ENCODE measurements at regions not wholly inside any gene's neighbourhood (a gene's known extent, or its start where the extent isn't known, plus 50 kb on each side); places are given as distances from the start of the nearest gene placed in this dataset.

DNA sequence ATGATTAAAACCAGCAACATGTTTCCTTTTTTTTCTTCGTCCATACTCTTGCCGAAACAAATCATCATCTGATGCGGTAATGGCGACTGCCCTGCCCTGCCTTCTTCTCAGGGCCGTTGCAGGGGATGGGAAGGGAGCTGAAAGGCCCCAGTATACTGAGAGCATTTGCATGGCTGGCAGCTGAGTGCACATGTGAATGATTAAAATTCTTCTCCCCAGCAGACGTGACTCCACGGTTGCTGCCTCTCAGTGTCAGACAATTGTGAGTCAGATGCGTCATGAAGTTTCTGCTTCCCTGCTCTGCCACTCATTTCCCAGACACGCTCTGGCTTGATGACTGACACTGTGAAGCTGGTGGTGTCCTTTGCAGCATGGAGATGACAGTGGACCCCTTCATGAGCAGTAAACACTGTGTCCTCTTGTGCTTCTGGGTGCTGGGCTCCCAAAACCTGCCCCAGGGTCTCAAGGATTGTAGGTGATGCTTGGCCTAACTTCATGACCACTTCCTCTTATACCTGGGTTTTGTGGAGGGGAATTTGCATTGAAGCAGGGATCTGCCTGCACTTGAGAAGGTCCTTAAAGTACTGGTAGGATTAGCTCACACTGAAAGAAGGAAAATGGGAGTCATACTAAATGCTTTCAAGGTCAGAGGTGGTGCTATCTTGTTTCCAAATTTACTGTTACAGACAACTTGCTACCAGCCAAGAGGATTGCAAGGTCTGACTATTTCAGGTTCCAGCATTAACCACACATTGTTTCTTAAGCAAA is 222.5 kb upstream of the COPS8 start:
- peak; percentile 77 for DNase-seq (ENCODE audit: low read depth)
- in situ Hi-C loops (cut with HindIII; ENCODE audit: low pct_unique_long_range_greater_than_20kb, low sequenced_read_pairs): no loop called here

DNA sequence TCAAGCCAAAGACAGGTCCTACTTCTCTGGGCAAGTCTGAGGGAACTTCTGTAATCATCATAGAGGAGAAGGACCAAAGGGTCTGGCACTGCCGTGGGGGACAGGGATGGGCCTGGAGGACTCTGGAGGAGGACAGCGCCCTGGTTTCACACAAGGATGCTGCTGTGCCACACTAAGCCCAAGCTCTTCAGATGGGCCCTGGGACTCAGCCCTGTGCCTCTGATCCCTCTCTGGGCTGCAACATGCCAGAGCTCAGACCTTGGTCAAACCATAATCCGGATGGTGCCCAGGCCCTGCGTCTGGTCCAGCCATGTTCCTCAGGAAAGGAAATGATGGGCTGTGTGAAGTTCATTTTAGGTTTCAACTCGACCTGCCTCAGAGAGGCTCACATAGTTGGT is 222.0 kb upstream of the COPS8 start:
- in situ Hi-C loops (cut with HindIII; ENCODE audit: low pct_unique_long_range_greater_than_20kb, low sequenced_read_pairs): no loop called here
- no peak for DNase-seq (ENCODE audit: low read depth)

DNA sequence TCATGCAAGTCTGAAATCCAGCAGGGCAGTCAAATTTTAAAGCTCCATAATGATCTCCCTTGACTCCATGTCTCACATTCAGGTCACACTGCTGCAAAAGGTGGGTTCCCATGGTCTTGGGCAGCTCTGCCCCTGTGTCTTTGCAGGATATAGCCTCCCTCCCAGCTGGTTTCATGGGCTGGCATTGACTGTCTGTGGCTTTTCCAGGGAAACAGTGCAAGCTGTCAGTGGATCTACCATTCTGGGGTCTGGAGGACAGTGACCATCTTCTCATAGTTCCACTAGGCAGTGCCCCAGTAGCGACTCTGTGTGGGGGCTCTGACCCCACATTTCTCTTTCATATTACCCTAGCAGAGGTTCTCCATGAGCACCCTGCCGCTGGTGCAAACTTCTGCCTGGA is 220.6 kb upstream of the COPS8 start:
- DNase-seq (ENCODE audit: low read depth): no peak
- in situ Hi-C loops (cut with HindIII; ENCODE audit: low pct_unique_long_range_greater_than_20kb, low sequenced_read_pairs): no loop called here

DNA sequence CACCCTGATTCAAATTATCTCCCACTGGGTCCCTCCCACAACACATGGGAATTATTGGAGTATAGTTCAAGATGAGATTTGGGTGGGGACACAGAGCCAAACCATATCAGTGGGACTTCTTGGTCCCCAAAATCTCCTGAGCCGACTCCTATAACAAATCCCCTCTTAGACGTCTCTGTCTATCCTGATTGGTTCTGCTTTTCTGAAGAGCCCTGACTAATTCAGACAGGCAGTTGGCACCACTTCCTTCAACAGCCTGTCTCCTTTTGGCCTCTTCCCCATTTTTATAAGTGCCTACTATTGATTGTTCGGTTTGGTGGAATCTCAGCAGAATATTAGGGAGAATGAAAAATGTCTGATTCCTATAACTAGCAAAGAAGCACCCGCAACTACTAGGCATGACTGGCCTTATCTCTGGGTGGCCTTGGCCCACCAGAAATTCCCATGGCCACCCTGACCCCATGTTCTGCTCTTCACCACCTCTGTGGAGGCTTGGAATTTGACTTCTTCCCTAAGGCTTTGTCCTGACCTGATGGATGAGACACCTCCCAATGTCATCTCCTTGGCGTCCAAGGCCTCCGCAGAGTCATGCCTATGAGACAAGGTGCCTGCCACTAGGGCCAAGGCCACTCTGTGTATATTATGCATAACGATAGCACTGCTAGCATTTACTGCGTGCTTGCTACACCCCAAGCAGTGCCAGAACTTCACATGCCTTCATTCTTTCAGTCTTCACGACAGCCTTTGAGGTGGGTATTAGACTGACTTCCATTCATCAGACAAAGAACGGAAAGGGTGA is 218.9 kb upstream of the COPS8 start:
- in situ Hi-C loops (cut with HindIII; ENCODE audit: low pct_unique_long_range_greater_than_20kb, low sequenced_read_pairs): no loop called here

DNA sequence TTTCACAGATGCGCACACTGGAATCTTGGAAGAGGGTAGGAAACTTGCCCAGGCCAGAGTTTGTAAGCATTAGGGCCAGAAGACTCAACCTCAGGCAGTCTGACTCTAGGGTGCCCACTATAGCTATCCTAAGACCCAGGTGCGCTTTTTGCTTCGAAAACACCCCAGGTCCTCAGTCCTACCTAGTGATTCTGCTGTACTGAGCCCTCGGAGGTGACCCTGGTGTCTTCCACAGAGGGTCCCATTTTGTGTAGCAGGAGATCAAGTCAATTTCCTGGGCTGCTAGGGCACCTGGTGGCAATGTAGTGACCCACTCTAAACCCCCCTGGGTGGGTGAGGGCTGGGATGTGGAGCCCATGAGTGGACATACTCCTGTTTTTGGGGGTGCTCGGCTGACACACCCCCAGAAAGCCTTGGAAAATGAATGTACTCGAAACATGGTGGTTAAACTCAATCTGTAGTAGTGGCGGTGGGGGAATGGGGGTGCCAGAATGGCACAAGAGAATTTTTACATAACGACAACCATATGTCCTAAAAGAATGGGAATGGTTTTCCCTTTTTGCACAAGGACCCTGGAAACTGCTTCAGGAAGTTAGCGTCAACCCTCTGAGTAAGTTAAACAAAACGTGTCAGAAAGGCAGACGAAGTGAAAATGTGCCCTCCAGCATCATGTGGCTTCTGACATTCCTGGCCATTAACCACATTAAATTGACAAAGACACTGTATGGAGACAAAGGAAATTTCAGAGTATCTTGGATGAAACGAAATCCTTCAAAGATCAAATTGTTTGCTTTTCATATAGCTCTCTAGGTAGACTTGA is 218.0 kb upstream of the COPS8 start:
- DNase-seq (ENCODE audit: low read depth): no peak
- in situ Hi-C loops (cut with HindIII; ENCODE audit: low pct_unique_long_range_greater_than_20kb, low sequenced_read_pairs): no loop called here

More for the DNA sequence above, 218.9 kb upstream of the COPS8 start:
- DNase-seq (ENCODE audit: low read depth): no peak

DNA sequence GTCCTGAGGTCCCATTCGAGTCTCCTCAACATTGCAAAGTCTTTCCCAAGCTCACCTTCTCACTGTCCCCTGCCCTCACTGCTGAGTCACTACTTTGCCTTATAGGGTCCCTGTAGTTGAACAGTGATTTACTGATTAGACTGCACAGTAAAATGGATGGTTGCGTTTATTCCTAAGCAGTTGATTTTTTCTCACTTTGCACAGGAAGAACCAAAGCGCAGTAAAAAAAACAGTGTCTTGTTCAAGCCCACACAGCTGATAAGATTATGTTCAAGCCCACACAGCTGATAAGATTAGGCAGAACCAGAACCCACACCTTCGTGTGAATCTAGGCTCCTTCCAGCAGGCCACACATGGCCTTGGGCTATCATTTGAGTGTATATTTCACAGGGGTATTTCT is 215.3 kb upstream of the COPS8 start:
- in situ Hi-C loops (cut with HindIII; ENCODE audit: low pct_unique_long_range_greater_than_20kb, low sequenced_read_pairs): no loop called here

DNA sequence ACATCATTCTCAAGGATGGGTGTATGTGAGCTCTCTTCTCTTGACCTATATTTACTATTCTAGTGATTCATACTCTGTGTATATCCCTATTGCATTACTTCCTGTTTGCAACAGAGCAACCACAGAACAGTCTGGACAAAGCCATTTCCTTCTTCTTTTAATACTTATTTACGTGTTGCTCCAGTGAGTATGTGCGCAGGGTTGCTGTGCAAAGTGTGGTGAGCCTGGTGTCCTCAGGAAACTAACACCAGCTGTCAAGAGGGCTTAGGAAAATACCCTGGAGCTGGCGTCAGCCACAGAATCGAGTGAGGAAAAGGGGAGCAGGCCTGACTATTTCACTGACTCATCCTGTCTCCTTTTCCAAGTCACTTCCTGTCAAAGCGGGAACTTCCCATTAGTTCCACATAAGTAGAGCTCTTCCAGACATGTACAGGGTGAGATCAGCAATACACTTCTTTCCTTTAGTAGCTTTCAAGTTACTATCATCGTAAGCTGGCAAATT is 214.1 kb upstream of the COPS8 start:
- in situ Hi-C loops (cut with HindIII; ENCODE audit: low pct_unique_long_range_greater_than_20kb, low sequenced_read_pairs): no loop called here
- peak; percentile 28 for DNase-seq (ENCODE audit: low read depth)

More for the DNA sequence above, 215.3 kb upstream of the COPS8 start:
- no peak for DNase-seq (ENCODE audit: low read depth)

DNA sequence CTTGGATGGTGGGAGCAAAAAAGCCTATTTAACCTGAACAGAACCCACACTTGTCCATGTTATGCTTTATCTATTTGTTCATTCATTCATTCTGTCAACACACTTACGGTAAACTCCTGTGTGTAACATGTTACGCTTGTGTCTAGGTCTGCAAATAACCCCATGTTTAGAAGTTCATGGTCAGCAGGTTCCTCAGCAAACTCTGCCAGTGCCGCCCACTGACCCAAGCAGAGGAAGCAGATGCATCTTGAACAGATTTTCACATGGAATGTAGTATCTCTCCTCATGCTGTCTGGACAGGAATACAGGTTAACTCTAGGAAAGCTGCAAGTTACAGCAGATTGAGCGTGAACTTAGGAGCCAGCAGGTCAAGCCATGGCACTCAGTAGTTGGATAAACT is 213.7 kb upstream of the COPS8 start:
- DNase-seq (ENCODE audit: low read depth): no peak
- in situ Hi-C loops (cut with HindIII; ENCODE audit: low pct_unique_long_range_greater_than_20kb, low sequenced_read_pairs): no loop called here

DNA sequence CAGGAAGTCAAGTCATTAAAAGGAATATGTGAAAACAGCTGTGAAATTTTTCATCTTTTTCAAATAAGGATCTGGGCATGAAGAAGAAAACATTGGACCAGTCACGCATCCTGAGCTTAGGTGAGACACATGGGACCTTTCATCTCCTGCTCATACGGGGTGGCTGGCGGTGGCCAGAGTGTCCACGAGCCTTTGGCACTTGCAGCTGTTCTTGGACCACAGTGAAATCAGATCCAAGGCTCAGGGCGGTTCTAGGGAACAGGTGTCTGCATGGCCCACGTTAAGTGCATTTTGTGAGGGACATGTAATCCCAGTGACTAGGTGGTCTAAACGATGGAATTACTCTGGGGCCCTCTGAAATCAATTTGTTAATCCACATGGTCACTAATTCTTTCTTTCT is 212.7 kb upstream of the COPS8 start:
- DNase-seq (ENCODE audit: low read depth): no peak
- in situ Hi-C loops (cut with HindIII; ENCODE audit: low pct_unique_long_range_greater_than_20kb, low sequenced_read_pairs): no loop called here

DNA sequence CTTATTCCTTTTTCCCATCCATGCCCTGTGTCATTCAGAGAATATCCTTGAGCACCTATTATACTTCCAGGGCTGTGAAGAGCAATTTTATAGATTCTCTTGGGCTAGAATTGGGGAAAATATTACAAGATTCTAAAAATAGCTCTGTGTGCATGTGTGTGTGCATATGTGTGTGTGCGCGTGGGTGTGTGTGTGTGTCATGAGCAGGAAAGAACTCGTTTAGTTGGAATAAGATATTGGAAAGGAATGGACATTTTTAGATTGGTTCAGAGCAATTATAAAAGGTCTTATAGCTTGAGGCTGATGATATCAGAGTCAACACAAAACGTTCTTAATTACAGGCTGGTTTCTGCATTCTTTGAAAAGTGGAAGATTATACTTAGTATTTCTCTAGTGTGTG is 212.1 kb upstream of the COPS8 start:
- DNase-seq (ENCODE audit: low read depth): no peak
- in situ Hi-C loops (cut with HindIII; ENCODE audit: low pct_unique_long_range_greater_than_20kb, low sequenced_read_pairs): no loop called here

DNA sequence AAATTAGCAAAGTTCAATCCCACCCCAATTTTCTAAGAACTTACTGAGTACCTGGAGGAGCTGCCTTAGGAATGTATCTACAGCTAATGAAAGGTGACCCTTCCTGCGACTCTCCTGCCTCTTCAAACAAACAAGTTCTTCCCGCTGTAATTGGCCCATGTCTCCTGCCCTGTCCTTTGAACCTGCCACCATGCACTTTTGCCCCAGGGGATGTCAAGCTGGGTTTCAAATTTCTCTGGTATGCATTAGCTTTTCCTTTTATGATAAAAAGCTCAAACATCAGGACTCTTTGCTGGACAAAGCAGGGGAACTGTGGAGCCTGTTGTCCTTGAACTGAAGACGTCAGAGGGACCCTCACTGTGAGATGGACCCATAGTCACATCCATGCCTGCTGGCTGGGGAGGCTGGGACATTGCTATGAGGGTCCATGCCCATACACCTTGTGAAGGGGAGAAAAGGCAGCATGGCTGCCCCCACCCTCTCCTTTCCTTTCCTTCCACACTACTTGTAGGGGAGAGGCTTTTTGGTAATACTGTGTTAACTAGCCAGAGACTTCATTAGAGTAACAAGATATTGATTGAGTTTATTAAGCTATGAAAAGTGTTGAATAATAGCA is 210.7 kb upstream of the COPS8 start:
- in situ Hi-C loops (cut with HindIII; ENCODE audit: low pct_unique_long_range_greater_than_20kb, low sequenced_read_pairs): no loop called here
- no peak for DNase-seq (ENCODE audit: low read depth)

DNA sequence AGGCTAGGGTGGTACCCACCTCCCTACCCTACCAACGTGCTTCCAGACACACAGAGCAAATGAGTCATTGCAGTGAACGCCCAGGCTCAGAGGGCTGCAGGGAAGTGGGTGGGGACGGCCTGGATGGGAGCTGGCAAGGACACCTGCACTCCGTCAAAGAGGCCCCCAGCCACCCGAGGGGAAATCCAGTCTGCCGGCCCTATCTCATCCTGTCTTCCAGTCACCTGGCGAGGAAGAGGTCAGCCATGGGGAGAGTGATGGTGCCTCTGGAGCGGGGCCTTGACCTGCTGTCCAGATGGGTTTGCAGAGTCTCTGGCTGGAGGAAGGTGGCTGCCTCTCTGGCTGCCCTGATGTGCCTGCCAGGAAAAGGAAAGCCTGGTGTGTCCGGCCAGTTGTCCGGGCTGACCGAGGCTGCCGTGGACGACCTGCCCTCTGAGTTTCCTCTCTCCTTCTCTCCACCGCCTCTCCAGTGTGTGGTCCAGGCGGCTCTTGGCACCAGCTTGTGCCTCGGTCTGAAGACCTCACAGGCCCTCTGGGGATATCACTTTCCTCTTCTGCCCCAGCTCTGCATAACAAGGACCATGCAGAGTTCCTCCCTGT is 209.7 kb upstream of the COPS8 start:
- in situ Hi-C loops (cut with HindIII; ENCODE audit: low pct_unique_long_range_greater_than_20kb, low sequenced_read_pairs): no loop called here
- DNase-seq (ENCODE audit: low read depth): no peak

DNA sequence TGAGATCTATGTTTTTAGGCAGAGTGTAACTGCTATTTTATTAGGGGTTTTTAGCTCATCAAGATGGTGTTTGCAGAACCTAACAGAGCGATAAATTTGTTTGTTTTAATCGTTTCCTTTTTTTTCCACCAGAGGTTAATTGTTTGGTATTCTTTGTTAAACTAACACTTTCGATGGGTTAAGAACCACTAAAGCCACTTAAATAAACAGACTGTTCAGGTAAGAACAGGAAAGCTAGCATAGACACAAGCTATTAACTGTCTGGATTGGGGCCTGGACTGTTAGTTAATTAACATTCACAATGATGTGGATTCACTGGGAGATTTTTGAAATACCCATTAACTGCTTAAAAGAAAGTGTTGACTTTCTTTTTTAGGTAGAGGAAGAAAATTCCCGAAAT is 209.0 kb upstream of the COPS8 start:
- in situ Hi-C loops (cut with HindIII; ENCODE audit: low pct_unique_long_range_greater_than_20kb, low sequenced_read_pairs): no loop called here
- no peak for DNase-seq (ENCODE audit: low read depth)

DNA sequence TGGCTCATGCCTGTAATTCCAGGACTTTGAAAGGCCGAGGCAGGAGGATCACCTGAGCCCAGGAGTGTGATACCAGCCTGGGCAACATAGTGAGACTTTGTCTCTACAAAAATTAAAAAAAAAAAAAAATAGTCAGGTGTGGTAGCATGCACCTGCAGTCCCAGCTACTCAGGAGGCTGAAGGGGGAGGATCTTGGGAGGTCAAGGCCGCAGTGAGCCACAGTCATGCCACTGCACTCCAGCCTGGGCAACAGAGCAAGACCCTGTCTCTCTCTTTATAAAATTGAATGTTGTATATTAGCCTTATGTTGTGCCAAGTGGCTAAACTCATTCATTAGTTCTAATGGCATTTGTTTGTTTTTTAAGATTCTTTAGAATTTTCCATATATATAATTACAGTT is 207.7 kb upstream of the COPS8 start:
- in situ Hi-C loops (cut with HindIII; ENCODE audit: low pct_unique_long_range_greater_than_20kb, low sequenced_read_pairs): no loop called here

DNA sequence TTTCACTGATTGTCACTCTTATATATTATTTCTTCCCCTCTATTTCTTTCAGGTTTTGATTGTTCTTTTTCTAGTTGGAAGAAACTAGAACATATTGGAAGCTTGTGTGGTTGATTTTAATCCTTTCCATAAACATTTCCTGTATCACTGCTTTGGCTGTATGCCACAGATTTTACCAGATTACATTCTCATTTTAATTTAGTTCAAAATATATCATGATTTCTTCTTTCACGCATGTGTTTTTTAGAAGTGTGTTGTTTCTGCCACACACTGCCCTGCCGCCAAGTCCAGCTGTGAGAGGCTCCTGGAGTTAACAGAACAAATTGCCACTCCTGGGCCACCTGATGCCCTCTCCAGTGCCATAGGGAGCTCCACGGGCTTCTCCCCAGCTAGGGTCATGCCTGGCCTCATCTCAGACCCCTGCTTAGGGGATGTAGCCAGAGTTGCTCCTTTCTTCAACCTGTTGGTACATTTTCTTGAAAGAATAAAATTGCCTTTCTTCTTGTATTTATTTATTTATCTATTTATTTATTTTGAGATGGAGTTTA is 206.2 kb upstream of the COPS8 start:
- DNase-seq (ENCODE audit: low read depth): no peak

More for the DNA sequence above, 207.7 kb upstream of the COPS8 start:
- DNase-seq (ENCODE audit: low read depth): no peak

DNA sequence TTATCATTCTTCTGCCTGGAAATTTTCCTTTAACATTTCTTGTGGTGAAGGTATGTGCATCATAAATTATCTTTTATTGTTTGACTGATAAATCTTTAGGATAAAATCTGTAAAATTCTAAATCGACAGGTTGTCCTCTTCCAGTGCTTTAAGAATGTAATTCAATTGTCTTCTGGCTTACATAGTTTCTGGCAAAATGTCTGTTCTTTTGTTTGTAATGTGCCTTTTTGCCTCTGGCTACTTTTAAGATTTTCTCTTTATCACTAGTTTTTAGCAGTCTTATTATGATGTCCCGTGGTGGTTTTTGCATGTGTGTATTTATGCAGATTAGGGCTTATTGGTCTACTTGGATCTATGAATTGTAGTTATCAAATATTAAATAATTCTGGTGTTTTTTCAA is 203.6 kb upstream of the COPS8 start:
- DNase-seq (ENCODE audit: low read depth): no peak
- in situ Hi-C loops (cut with HindIII; ENCODE audit: low pct_unique_long_range_greater_than_20kb, low sequenced_read_pairs): no loop called here

More for the DNA sequence above, 206.2 kb upstream of the COPS8 start:
- in situ Hi-C loops (cut with HindIII; ENCODE audit: low pct_unique_long_range_greater_than_20kb, low sequenced_read_pairs): no loop called here

DNA sequence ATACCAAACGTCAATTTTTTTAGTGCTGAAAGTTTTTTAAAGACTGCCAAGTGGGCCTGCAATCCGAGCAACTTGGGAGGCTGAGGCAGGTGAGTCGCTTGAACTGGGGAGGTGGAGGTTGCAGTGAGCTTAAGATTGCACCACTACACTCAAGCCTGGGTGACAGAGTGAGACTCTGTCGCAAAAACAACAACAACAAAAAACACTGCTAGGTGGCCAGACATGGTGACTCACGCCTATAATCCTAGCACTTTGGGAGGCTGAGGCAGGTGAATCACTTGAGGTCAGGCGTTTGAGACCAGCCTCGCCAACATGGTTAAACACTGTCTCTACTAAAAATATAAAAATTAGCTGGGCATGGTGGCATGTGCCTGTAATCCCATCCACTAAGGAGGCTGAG is 202.8 kb upstream of the COPS8 start:
- DNase-seq (ENCODE audit: low read depth): peak; percentile 23
- in situ Hi-C loops (cut with HindIII; ENCODE audit: low pct_unique_long_range_greater_than_20kb, low sequenced_read_pairs): no loop called here

DNA sequence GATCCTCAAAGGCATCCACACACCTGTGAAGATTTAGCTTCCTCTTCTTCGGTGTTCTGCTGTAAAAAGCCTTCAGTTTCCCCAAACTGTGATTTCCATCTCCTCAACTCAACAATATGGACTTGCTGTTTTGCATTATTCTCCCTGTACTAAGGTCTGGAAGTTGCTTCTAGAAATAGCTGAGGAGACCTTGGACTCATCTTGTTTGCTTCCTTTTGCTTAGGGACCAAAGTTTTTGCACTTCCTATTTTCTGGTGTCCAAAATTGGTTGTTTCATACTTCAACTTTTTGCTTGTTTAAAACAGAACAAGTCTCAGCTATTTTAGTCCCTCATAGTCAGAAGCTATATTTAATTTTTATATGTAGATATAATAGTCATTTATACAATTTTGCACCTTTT is 201.9 kb upstream of the COPS8 start:
- DNase-seq (ENCODE audit: low read depth): no peak
- in situ Hi-C loops (cut with HindIII; ENCODE audit: low pct_unique_long_range_greater_than_20kb, low sequenced_read_pairs): no loop called here

All from Caki2 (cell line).